Activated CD8-positive, alpha-beta memory T cell treated with anti-CD3 and anti-CD28 coated beads, Interleukin-2, amount 10 ng/mL, durations not matched to agents 7 days and 5 days (primary cell): ENCODE measurements at regions not wholly inside any gene's neighbourhood (a gene's known extent, or its start where the extent isn't known, plus 50 kb on each side); places are given as distances from the start of the nearest gene placed in this dataset.

Experiments
- ATAC-seq: fragments of 150-1000 bp; cut with Tn5 transposase; one replicate; pipeline ENCODE4 v1.10.0; 2021; ENCODE audit warnings: moderate library complexity
- CTCF ChIA-PET: fragments of 350-600 bp; sonication (Branson Sonifier 250); formaldehyde crosslinking; loops from one replicate; lab custom pipeline; 2021; ENCODE audit warnings: antibody characterized with exemption; lab: Charles Lee
- DNase-seq: peaks from one replicate; pipeline ENCODE4 v3.0.0-alpha.2; 2020
- H3K27ac Mint-ChIP-seq: one replicate; pipeline ENCODE4 v1.8.0; 2021; ENCODE audit warnings: mild to moderate bottlenecking, mixed read lengths
- H3K27me3 Mint-ChIP-seq: one replicate; pipeline ENCODE4 v1.8.0; 2021; ENCODE audit warnings: mixed read lengths
- H3K36me3 Mint-ChIP-seq: one replicate; pipeline ENCODE4 v1.8.0; 2021; ENCODE audit warnings: mild to moderate bottlenecking, mixed read lengths
- H3K4me1 Mint-ChIP-seq: one replicate; pipeline ENCODE4 v1.8.0; 2021; ENCODE audit warnings: mixed read lengths
- H3K4me3 Mint-ChIP-seq: one replicate; pipeline ENCODE4 v1.8.0; 2021; ENCODE audit warnings: mild to moderate bottlenecking, moderate library complexity, mixed read lengths
- H3K9me3 Mint-ChIP-seq: one replicate; pipeline ENCODE4 v1.8.0; 2022; ENCODE audit warnings: low read depth, mixed read lengths

- no peak overlapping the region for H3K27ac Mint-ChIP-seq
- ATAC-seq (no peak), DNase-seq (peak; percentile 57)
- CTCF ChIA-PET = interaction anchor here (0.6 to 1.6 kb wide), 8 partner anchors 9 to 781 kb away, joined by 3 to 10 read pairs (median 4); partner anchors contain the start of gene CAND1
- no peaks in the 10 kb centered on the region for H3K9me3 Mint-ChIP-seq
- H3K4me1 Mint-ChIP-seq = no peaks in the 10 kb centered on the region
- no peaks in the 10 kb centered on the region for H3K36me3 Mint-ChIP-seq
- H3K4me3 Mint-ChIP-seq = no peak overlapping the region
- H3K27me3 Mint-ChIP-seq = peaks cover 14% of the 10 kb centered on the region
Measured at GRCh38 chr12:67161322-67161918, 107.7 kb upstream of the CAND1 start.

GRCh38 chr12:67173258-67173657 lies 95.9 kb upstream of the CAND1 start:
- no peak for ATAC-seq
- no peak for DNase-seq
- CTCF ChIA-PET = no interaction called here
- H3K27ac Mint-ChIP-seq = no peak overlapping the region
- no peaks in the 10 kb centered on the region for H3K9me3 Mint-ChIP-seq
- no peaks in the 10 kb centered on the region for H3K36me3 Mint-ChIP-seq
- no peak overlapping the region for H3K4me3 Mint-ChIP-seq
- H3K4me1 Mint-ChIP-seq = no peaks in the 10 kb centered on the region
- H3K27me3 Mint-ChIP-seq = peaks cover 23% of the 10 kb centered on the region

DNA sequence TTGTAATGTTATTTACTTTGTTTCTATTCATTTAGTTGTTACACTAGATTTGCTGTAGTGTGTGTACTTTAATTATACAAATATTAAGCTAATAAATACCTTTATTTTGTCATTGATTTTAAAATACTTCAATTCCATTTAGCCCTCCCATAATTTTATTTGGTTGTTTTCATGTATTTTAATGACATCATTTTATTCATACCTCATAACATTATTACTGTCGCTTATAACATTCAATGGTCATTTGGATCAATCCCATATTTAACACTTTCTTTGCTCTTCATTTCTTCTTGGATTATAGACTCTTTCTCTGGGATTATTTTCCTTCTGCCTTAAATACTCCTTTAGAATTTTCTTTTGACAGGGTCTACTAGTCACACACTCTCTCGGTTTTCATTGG lies 86.6 kb upstream of the CAND1 start:
- DNase-seq = no peak
- no peaks in the 10 kb centered on the region for H3K36me3 Mint-ChIP-seq
- H3K4me1 Mint-ChIP-seq = no peaks in the 10 kb centered on the region
- ATAC-seq = no peak
- H3K9me3 Mint-ChIP-seq = no peaks in the 10 kb centered on the region
- no peak overlapping the region for H3K4me3 Mint-ChIP-seq
- H3K27me3 Mint-ChIP-seq = peaks cover 25% of the 10 kb centered on the region
- H3K27ac Mint-ChIP-seq = no peak overlapping the region
- CTCF ChIA-PET = no interaction called here

DNA sequence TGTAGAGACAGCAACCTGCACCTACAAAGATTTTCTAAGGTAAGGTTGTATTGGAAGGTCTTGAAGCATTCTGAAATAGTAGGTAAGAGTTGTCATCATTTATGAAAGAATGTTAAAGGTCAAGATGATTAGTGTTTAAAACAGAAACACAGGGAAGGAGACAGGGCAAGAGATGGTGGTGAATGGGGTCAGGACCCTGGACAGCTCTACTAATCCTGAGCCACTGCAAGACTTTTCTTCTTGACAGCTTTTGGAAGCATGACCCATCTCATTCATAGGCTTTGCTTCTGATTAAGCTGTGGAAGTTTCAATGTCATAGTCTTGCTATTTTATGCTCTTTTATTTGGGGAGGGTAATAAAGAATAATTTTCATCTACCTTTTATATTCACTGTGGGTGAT lies 75.5 kb upstream of the CAND1 start:
- no peak for ATAC-seq
- DNase-seq = peak; percentile 45
- Mint-ChIP-seq H3K9me3 (no peaks in the 10 kb centered on the region), H3K4me3 (no peak overlapping the region), H3K27me3 (no peaks in the 10 kb centered on the region), H3K4me1 (no peaks in the 10 kb centered on the region), H3K27ac (no peak overlapping the region), H3K36me3 (no peaks in the 10 kb centered on the region)
- CTCF ChIA-PET = no interaction called here

DNA sequence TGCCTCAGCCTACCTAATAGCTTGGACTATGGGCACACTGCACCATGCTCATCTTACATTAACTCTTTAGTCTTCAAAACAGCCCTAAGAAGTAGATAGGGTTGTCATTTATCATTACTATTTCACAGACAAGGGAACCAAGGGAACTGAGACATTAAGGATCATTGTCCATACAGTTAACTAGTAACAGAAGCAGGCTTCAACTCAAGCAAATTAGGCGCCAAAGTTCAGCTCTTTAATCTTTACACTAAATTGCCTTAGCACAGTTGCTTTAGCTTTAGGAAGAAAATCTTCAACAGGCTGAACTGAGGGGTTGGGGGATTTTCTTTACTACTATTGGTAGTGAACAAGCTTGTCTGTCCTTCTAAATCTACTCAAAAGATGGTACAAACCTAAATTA lies 68.8 kb upstream of the CAND1 start:
- DNase-seq = no peak
- H3K27ac Mint-ChIP-seq = no peak overlapping the region
- H3K27me3 Mint-ChIP-seq = peaks cover 7% of the 10 kb centered on the region
- ATAC-seq = no peak
- H3K36me3 Mint-ChIP-seq = no peaks in the 10 kb centered on the region
- no peak overlapping the region for H3K4me3 Mint-ChIP-seq
- no peaks in the 10 kb centered on the region for H3K9me3 Mint-ChIP-seq
- H3K4me1 Mint-ChIP-seq = peaks cover 4% of the 10 kb centered on the region
- CTCF ChIA-PET = no interaction called here

- Mint-ChIP-seq H3K27ac (no peak overlapping the region), H3K36me3 (no peaks in the 10 kb centered on the region), H3K27me3 (peaks cover 11% of the 10 kb centered on the region), H3K9me3 (no peaks in the 10 kb centered on the region), H3K4me3 (no peak overlapping the region), H3K4me1 (peaks cover 4% of the 10 kb centered on the region)
- CTCF ChIA-PET = no interaction called here
- DNase-seq (no peak), ATAC-seq (no peak)
Measured at GRCh38 chr12:67202011-67202677, 67.0 kb upstream of the CAND1 start.

DNA sequence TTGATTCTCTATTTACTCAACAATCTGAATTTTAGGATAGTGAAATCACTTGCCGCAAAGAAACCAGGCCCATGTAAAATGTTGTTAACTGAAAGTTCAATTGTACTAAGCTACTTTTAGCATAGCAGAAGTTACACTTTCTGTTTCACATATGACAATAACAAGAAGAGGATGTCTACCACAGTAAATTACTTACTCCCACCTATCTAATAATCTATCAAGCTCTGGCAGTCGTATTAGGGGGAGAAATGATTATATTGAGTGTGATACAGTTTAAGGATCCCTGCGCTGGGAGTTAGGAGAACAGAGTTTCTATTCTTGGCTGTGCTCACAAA lies 66.5 kb upstream of the CAND1 start:
- H3K36me3 Mint-ChIP-seq = no peaks in the 10 kb centered on the region
- peaks cover 4% of the 10 kb centered on the region for H3K4me1 Mint-ChIP-seq
- CTCF ChIA-PET = no interaction called here
- no peak for ATAC-seq
- peaks cover 11% of the 10 kb centered on the region for H3K27me3 Mint-ChIP-seq
- no peak for DNase-seq
- no peak overlapping the region for H3K4me3 Mint-ChIP-seq
- no peak overlapping the region for H3K27ac Mint-ChIP-seq
- H3K9me3 Mint-ChIP-seq = no peaks in the 10 kb centered on the region

DNA sequence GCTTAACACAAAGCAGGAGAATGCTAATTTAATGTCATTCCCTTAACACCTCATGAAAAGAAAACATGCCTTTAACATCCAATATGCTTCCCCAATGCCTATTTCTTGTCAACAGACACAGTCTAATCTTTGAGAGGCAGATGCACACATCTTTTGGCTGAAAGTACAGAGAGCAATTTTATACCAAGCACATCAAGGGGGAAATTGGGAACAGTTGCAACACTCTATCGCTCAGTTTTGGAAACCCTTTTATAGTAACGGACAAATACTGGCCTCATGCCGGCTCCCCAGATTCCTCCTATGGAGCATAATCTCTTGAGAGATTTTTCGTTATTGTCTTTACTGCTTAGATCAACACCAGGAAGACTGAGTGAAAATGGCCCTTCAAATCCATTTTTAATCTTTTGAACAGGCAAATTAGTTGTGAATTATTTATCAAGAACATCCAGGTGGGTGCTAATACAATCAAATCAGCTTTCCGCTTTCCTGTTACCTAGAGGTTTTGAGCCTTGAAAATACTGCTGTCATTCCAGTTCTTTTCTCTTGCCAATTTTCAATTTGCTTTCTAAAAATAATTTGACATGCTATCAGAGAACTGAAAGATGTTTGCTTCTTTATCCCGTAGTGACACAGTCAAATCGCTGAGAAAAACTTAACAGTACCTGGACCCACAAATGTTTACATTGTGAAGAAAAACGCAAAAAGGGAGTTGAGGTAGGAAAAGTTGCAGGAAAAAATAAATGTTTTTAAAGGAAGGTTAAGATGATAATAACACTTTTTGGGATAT lies 60.7 kb upstream of the CAND1 start:
- Mint-ChIP-seq H3K4me3 (no peak overlapping the region), H3K9me3 (no peaks in the 10 kb centered on the region), H3K27ac (no peak overlapping the region), H3K4me1 (no peaks in the 10 kb centered on the region), H3K36me3 (no peaks in the 10 kb centered on the region), H3K27me3 (peaks cover 29% of the 10 kb centered on the region)
- ATAC-seq (no peak), DNase-seq (no peak)
- CTCF ChIA-PET = no interaction called here

DNA sequence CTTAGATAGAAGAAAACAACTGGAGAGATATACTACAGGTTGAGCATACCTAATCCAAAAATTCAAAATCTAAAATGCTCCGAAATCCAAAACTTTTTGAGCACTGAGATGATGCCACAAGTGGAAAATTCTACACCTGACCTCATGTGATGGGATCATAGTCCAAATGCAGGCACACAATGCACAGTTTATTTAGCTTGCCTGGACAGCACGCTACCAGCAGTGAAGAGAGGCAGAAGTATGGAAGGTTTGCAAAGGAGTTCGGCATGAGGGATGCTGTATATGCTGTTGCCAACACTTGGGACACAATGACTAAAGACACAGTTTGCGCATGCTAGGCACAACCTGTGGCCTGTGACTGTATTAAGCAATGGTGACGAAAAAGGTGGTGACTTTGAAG lies 58.1 kb upstream of the CAND1 start:
- CTCF ChIA-PET = no interaction called here
- Mint-ChIP-seq H3K4me1 (no peaks in the 10 kb centered on the region), H3K27me3 (peaks cover 29% of the 10 kb centered on the region), H3K9me3 (no peaks in the 10 kb centered on the region), H3K36me3 (no peaks in the 10 kb centered on the region), H3K4me3 (no peak overlapping the region), H3K27ac (no peak overlapping the region)
- no peak for ATAC-seq
- no peak for DNase-seq

- CTCF ChIA-PET = no interaction called here
- H3K4me1 Mint-ChIP-seq = no peaks in the 10 kb centered on the region
- H3K9me3 Mint-ChIP-seq = no peaks in the 10 kb centered on the region
- no peaks in the 10 kb centered on the region for H3K36me3 Mint-ChIP-seq
- no peak overlapping the region for H3K4me3 Mint-ChIP-seq
- H3K27me3 Mint-ChIP-seq = peaks cover 29% of the 10 kb centered on the region
- no peak for ATAC-seq
- H3K27ac Mint-ChIP-seq = no peak overlapping the region
- no peak for DNase-seq
Measured at GRCh38 chr12:67211494-67211893, 57.7 kb upstream of the CAND1 start.

GRCh38 chr12:67217647-67218046 lies 51.5 kb upstream of the CAND1 start:
- no peaks in the 10 kb centered on the region for H3K9me3 Mint-ChIP-seq
- no peak overlapping the region for H3K27ac Mint-ChIP-seq
- peaks cover 14% of the 10 kb centered on the region for H3K27me3 Mint-ChIP-seq
- ATAC-seq (no peak), DNase-seq (no peak)
- no peaks in the 10 kb centered on the region for H3K4me1 Mint-ChIP-seq
- CTCF ChIA-PET = no interaction called here
- no peak overlapping the region for H3K4me3 Mint-ChIP-seq
- H3K36me3 Mint-ChIP-seq = no peaks in the 10 kb centered on the region
